Endothelial cell of umbilical vein (primary cell): ENCODE measurements at regions not wholly inside any gene's neighbourhood (a gene's known extent, or its start where the extent isn't known, plus 50 kb on each side); places are given as distances from the start of the nearest gene placed in this dataset.

Source experiments
- BruUV-seq: library from RNA; stranded (reverse); fragments of 400-500 nt; replicated peaks from 2 replicates; lab custom pipeline; 2021; lab: Mats Ljungman, UMichigan
- CTCF ChIA-PET: fragments of 300-600, 350-600 bp; sonication (Branson Sonifier 250); formaldehyde crosslinking; loops from one replicate; lab custom pipeline; 2021; ENCODE audit warnings: antibody characterized with exemption, inconsistent platforms; lab: Charles Lee
- POLR2A ChIA-PET: fragments of 300-600, 350-600 bp; sonication (Branson Sonifier 250); formaldehyde crosslinking; loops from one replicate; lab custom pipeline; 2021; ENCODE audit warnings: antibody characterized with exemption, inconsistent platforms; lab: Charles Lee
- DNase-seq: peaks from one replicate; pipeline ENCODE4 v3.0.0-alpha.2; 2011; ENCODE audit warnings: low read depth, low spot score
- FAIRE-seq: peaks from 2 replicates; lab custom pipeline; 2011; peaks lifted over from hg19 to GRCh38; lab: Jason Lieb, UNC
- H2AFZ ChIP-seq: 2 replicates; pipeline ENCODE4 v1.6.0; 2012; ENCODE audit warnings: low read depth, low read length, control low read depth, inconsistent platforms
- H3K27ac ChIP-seq: 2 replicates; pipeline ENCODE4 v1.5.1; 2011; ENCODE audit warnings: low read depth, mild to moderate bottlenecking, control low read depth, low read length, moderate library complexity; ENCODE audit not compliant: insufficient read depth
- H3K27me3 ChIP-seq, 2 experiments: 2 replicates each; pipeline versions ENCODE4 v1.6.0 to v1.6.1; 2011; ENCODE audit warnings: low read length in 2 of 2, mixed read lengths in 1 of 2; ENCODE audit not compliant: control insufficient read depth in 2 of 2, insufficient read depth in 2 of 2
- H3K36me3 ChIP-seq, 2 experiments: 2 replicates in 1 of 2; 3 replicates in 1 of 2; pipeline ENCODE4 v1.5.1; 2011; ENCODE audit warnings: low read length in 2 of 2, mild to moderate bottlenecking in 1 of 2, moderate library complexity in 1 of 2; ENCODE audit not compliant: control insufficient read depth in 2 of 2, insufficient read depth in 2 of 2; ENCODE audit errors: extremely low read depth in 1 of 2
- H3K4me1 ChIP-seq: 3 replicates; pipeline ENCODE4 v1.5.1; 2011; ENCODE audit warnings: mild to moderate bottlenecking, low read length; ENCODE audit not compliant: control insufficient read depth, insufficient read depth; ENCODE audit errors: extremely low read depth
- H3K4me2 ChIP-seq: 2 replicates; pipeline ENCODE4 v1.6.1; 2011; ENCODE audit warnings: low read length, control low read depth, mixed read lengths; ENCODE audit not compliant: insufficient read depth
- H3K4me3 ChIP-seq, 3 experiments: fragments of 200-600 bp in 1 of 3; sonication (generic), shearing (Covaris generic) in 1 of 3; replicated peaks in 1 of 3; 2 replicates each; pipeline ENCODE4 v1.5.1; 2011 to 2016; ENCODE audit warnings: control low read depth in 3 of 3, low read length in 3 of 3, mild to moderate bottlenecking in 2 of 3, inconsistent platforms in 1 of 3, low read depth in 1 of 3, moderate library complexity in 1 of 3; ENCODE audit not compliant: insufficient read depth in 1 of 3
- H3K79me2 ChIP-seq: 2 replicates; pipeline ENCODE4 v1.6.0; 2012; ENCODE audit warnings: low read length, inconsistent platforms; ENCODE audit not compliant: control insufficient read depth, insufficient read depth
- H3K9ac ChIP-seq: replicated peaks from 2 replicates; pipeline ENCODE3; 2011; ENCODE audit warnings: low read length, control low read depth; ENCODE audit not compliant: insufficient read depth; ENCODE audit errors: extremely low read depth
- H3K9me1 ChIP-seq: replicated peaks from 3 replicates; pipeline ENCODE4 v1.6.0; 2011; ENCODE audit warnings: mild to moderate bottlenecking, low read length; ENCODE audit not compliant: control insufficient read depth, insufficient read depth; ENCODE audit errors: extremely low read depth
- H3K9me3 ChIP-seq: replicated peaks from 2 replicates; pipeline ENCODE4 v1.5.1; 2012; ENCODE audit warnings: low read length, inconsistent platforms; ENCODE audit not compliant: control insufficient read depth, insufficient read depth
- H4K20me1 ChIP-seq: replicated peaks from 2 replicates; pipeline ENCODE3; 2011; ENCODE audit warnings: mild to moderate bottlenecking, low read length; ENCODE audit not compliant: control insufficient read depth, insufficient read depth; ENCODE audit errors: extremely low read depth
- EZH2 ChIP-seq: IDR thresholded peaks from 2 replicates; pipeline ENCODE4 v1.6.1; 2012; ENCODE audit warnings: borderline replicate concordance, low read depth, mild to moderate bottlenecking, moderate library complexity, low read length, inconsistent platforms; ENCODE audit not compliant: severe bottlenecking
- FOS ChIP-seq: IDR thresholded peaks from 2 replicates; pipeline ENCODE4 v1.6.1; 2011; ENCODE audit warnings: mild to moderate bottlenecking, low read length, moderate library complexity, borderline replicate concordance; ENCODE audit not compliant: insufficient read depth
- GATA2 ChIP-seq: IDR thresholded peaks from 2 replicates; pipeline ENCODE4 v1.7.0; 2011; ENCODE audit warnings: low read depth, mild to moderate bottlenecking, moderate library complexity, mixed read lengths, low read length; ENCODE audit not compliant: insufficient read length, insufficient read depth
- JUN ChIP-seq: IDR thresholded peaks from 2 replicates; pipeline ENCODE4 v1.6.1; 2011; ENCODE audit warnings: borderline replicate concordance, low read depth; ENCODE audit not compliant: insufficient read length, insufficient read depth
- MYC ChIP-seq: IDR thresholded peaks from one replicate; pipeline ENCODE4 v1.6.1; 2011; ENCODE audit warnings: mild to moderate bottlenecking, low read depth, low read length
- POLR2A ChIP-seq: IDR thresholded peaks from 2 replicates; pipeline ENCODE4 v1.6.1; 2012; ENCODE audit warnings: low read depth, mild to moderate bottlenecking, control low read depth, low read length
- POLR2AphosphoS5 ChIP-seq: IDR thresholded peaks from 2 replicates; pipeline ENCODE4 v1.6.1; 2012; ENCODE audit warnings: low read depth, mild to moderate bottlenecking, control low read depth, low read length, moderate library complexity; ENCODE audit not compliant: insufficient read depth
- dilution Hi-C: fragments of 300-500 bp; cut with MboI; formaldehyde crosslinking; loops from one replicate; pipeline ENCODE4 v1.15.0; 2019; ENCODE audit warnings: low sequenced_read_pairs; ENCODE audit not compliant: extremely low pct_ligation_motif_present
- intact Hi-C: fragments of 100-400 bp; cut with micrococcal nuclease; formaldehyde crosslinking; loops from one replicate; pipeline ENCODE4 v1.10.0; 2022
- TF ChIP-seq, protein P1 (sequence below): IDR thresholded peaks from 2 replicates; pipeline ENCODE4 v1.6.1; 2011; ENCODE audit not compliant: insufficient read depth, insufficient read length
- TF ChIP-seq, protein P2 (sequence below), 2 donors: IDR thresholded peaks; 1 replicate in 1 of 2; 2 replicates in 1 of 2; pipeline ENCODE4 v1.5.1; 2011; ENCODE audit warnings: low read length in 2 of 2, mild to moderate bottlenecking in 2 of 2, moderate library complexity in 2 of 2, control low read depth in 1 of 2, inconsistent platforms in 1 of 2, low read depth in 1 of 2; ENCODE audit not compliant: insufficient read depth in 1 of 2; ENCODE audit errors: extremely low read depth in 1 of 2

DNA sequence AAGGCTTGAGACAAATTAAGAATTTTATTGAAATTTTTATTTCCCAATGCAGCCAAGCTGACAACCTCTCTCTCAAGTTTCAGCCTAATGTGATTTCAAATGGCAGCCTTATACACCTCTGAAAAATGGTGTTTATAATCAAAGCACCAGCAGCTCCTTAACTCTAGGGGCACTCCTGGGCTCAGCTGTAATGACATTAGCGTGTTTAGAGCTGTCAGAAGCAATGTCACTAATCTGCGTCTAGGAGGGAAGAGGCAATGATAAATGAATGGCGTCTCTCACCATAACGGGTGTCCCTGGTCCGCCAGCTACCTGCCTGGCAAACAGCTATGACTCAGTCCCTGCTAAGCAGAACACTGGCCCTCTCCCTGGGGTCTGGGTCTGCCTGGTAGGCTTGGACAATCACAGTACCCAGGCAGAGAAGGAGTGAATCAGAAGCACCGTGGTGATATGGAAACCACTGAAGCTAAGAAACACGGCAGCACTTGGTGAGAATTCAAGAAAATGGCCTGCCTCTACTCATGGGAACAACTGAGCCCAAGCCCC, 131.8 kb upstream of the VSTM2B start:
- Histone ChIP-seq H3K4me2 (no peak overlapping the region), H3K9ac (no peak overlapping the region), H3K9me3 (peaks cover 4% of the 10 kb centered on the region), H3K9me1 (no peaks in the 10 kb centered on the region), H3K4me3 (no peak overlapping the region), H3K4me1 (no peaks in the 10 kb centered on the region), H3K79me2 (no peaks in the 10 kb centered on the region), H2AFZ (no peak overlapping the region), H4K20me1 (no peaks in the 10 kb centered on the region), H3K27ac (no peak overlapping the region), H3K27me3 (no peaks in the 10 kb centered on the region), H3K36me3 (no peaks in the 10 kb centered on the region)
- intact Hi-C loops (no loop called here), dilution Hi-C loops (no loop called here)
- ChIA-PET CTCF (no interaction called here), POLR2A (no interaction called here)
- TF ChIP-seq, protein P1, sequence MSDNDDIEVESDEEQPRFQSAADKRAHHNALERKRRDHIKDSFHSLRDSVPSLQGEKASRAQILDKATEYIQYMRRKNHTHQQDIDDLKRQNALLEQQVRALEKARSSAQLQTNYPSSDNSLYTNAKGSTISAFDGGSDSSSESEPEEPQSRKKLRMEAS, result no peak
- TF ChIP-seq, protein P2, sequence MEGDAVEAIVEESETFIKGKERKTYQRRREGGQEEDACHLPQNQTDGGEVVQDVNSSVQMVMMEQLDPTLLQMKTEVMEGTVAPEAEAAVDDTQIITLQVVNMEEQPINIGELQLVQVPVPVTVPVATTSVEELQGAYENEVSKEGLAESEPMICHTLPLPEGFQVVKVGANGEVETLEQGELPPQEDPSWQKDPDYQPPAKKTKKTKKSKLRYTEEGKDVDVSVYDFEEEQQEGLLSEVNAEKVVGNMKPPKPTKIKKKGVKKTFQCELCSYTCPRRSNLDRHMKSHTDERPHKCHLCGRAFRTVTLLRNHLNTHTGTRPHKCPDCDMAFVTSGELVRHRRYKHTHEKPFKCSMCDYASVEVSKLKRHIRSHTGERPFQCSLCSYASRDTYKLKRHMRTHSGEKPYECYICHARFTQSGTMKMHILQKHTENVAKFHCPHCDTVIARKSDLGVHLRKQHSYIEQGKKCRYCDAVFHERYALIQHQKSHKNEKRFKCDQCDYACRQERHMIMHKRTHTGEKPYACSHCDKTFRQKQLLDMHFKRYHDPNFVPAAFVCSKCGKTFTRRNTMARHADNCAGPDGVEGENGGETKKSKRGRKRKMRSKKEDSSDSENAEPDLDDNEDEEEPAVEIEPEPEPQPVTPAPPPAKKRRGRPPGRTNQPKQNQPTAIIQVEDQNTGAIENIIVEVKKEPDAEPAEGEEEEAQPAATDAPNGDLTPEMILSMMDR (IDR thresholded peaks at IDR 0.05; ENCODE audit: extremely low read depth in 1 of 2, insufficient read depth in 1 of 2, low read depth in 1 of 2, low read length in 2 of 2), result no peak
- TF ChIP-seq POLR2AphosphoS5 (no peak), GATA2 (no peak), FOS (no peak), POLR2A (no peak), EZH2 (no peak), MYC (no peak), JUN (no peak)
- FAIRE-seq, result no peak
- no peak for DNase-seq
- no TSS peak for BruUV-seq
